Esophagus squamous epithelium (tissue), 4 donors: ENCODE measurements at regions not wholly inside any gene's neighbourhood (a gene's known extent, or its start where the extent isn't known, plus 50 kb on each side); places are given as distances from the start of the nearest gene placed in this dataset.

Source experiments
- POLR2A ChIP-seq, 4 donors: fragments of 450-650 bp; IDR thresholded peaks; one replicate each; pipeline ENCODE4 v1.6.1; 2017; ENCODE audit warnings: antibody characterized with exemption in 4 of 4, mild to moderate bottlenecking in 4 of 4, moderate library complexity in 3 of 4
- TF ChIP-seq, protein P1 (sequence below), 6 experiments: fragments of 450-650 bp in 4 of 6; fragments of 200-600 bp in 2 of 6; sonication (generic) in 2 of 6; IDR thresholded peaks; one replicate each; pipeline ENCODE4 v1.5.1; 2016 to 2019; ENCODE audit warnings: antibody characterized with exemption in 6 of 6, mild to moderate bottlenecking in 4 of 6, moderate library complexity in 4 of 6

DNA sequence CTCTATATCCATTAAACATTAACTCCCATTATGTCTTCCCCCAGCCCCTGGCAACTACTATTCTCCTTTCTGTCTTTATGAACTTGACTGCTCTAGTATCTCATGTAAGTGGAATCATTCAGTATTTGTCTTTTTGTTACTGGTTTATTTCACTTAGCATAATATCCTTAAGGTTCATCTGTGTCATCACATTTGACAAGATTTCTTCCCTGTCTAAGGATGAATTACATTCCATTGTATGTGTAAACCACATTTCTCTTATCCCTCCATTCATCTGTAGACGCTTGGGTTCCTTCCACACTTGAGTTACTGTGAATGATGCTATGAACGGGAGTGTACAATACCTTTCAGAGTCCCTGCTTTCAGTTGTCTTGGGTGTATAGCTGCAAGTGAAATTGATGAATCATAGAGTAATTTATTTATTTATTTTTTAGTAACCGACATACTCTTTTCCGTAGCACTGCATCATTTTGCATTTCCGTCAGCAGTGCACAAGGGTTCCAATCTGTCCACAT lies 399.7 kb upstream of the RBFOX1 start:
- TF ChIP-seq, protein P1, sequence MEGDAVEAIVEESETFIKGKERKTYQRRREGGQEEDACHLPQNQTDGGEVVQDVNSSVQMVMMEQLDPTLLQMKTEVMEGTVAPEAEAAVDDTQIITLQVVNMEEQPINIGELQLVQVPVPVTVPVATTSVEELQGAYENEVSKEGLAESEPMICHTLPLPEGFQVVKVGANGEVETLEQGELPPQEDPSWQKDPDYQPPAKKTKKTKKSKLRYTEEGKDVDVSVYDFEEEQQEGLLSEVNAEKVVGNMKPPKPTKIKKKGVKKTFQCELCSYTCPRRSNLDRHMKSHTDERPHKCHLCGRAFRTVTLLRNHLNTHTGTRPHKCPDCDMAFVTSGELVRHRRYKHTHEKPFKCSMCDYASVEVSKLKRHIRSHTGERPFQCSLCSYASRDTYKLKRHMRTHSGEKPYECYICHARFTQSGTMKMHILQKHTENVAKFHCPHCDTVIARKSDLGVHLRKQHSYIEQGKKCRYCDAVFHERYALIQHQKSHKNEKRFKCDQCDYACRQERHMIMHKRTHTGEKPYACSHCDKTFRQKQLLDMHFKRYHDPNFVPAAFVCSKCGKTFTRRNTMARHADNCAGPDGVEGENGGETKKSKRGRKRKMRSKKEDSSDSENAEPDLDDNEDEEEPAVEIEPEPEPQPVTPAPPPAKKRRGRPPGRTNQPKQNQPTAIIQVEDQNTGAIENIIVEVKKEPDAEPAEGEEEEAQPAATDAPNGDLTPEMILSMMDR (IDR thresholded peaks at IDR 0.05) = no peak
- no peak for TF ChIP-seq POLR2A (IDR thresholded peaks at IDR 0.05)
